HG03103 (cell line): ENCODE measurements at regions not wholly inside any gene's neighbourhood (a gene's known extent, or its start where the extent isn't known, plus 50 kb on each side); places are given as distances from the start of the nearest gene placed in this dataset.

Source experiments
- ATAC-seq: cut with Tn5 transposase; IDR thresholded peaks from one replicate; pipeline ENCODE4 v1.9.1; 2021; ENCODE audit warnings: low read depth; ENCODE audit not compliant: unreplicated experiment

DNA sequence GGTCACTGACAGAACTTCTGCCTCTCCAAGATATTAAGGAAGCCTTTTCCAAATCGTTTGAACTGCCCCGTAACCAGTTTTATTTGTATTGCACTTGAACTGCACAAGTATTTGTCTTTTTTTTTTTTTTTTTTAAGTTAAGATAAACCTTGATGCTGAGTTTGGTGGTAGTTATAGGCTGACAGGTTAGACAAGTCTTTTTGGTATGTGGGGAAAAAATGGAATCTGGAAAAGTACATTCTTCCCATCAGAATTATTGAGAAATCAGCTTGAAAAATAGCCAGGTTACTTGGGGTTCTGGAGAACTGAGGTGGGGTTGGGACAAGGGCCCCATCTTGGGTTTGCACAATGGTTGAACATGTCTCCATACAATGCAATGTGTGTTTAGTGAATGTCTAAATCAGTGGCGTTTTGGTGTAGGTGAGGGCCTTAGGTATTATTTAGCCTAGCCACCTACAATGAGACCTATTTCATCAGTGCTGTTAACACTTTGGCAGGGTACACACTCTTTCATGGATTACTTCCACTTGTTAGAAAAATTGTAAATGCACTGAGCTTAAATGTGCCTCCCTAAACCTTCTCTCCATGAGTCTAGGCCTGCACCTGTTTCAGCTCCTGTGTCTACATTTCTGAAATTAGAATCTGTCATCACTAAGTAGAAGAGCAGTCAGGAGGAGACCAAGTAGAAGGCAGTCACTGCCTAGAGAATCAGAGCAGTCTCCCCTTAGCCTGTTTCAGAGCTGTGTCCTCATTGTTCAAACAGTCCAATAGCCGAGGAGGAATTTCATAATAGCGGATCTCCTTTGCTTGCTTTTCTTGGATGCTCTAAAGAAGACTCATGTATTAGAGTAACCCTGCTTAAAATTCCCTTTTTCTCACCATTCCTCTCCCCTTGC lies 140.0 kb upstream of the HMHB1 start:
- ATAC-seq, result no peak

DNA sequence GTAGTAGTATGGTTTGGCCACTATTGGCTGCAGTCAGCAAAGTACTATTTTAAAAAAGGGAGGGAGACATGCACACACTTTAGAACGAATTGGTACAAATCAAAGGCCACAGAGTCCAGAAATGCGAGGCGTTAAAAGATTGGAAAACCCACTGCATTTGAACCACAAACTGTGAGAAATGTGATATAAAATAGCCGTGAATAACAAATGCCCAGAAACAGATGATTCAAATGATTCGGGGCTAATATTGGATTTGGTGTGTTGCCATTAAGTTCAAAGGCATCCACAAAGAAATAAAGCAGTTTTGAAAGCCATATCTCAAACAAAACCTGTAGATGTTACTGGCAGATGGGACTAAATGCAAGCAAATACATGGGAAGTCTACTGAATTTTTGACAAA lies 140.9 kb upstream of the HMHB1 start:
- no peak for ATAC-seq

DNA sequence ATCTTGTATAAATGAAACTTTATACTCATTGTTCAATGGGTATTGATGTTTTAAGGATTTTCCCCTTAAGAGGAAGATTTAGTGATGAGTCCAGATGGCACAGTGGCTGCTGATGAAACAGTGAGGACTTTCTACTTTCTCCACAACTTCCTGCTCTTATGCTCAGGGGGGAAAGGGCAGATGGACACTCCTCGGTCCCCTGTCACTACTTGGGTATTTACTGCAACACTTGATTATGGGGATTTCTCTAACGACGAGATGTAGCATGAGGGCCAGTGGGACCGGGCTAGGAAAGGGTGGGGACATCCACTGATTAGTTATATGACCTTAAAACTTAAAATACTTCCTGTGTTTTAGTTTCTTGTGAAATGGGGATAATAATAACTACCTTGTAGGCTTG lies 146.1 kb upstream of the HMHB1 start:
- no peak for ATAC-seq

DNA sequence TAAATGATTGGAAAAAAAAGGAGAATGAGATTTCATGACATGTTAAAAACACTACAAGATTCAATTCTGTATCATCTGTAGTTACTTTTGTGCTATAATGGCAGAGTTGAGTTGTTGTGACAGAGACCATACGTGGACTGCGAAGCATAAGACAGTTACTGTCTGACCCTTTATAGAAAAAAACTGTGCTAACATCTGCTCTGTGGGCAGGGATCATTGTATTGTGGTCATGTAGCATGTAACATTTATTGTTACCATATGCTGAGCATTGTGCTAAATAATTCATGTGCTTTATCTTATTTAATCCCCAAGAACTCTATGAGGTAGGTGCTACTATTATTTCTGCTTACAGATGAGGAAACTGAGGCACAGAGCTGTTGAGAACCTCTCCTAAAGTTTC lies 147.3 kb upstream of the HMHB1 start:
- no peak for ATAC-seq

DNA sequence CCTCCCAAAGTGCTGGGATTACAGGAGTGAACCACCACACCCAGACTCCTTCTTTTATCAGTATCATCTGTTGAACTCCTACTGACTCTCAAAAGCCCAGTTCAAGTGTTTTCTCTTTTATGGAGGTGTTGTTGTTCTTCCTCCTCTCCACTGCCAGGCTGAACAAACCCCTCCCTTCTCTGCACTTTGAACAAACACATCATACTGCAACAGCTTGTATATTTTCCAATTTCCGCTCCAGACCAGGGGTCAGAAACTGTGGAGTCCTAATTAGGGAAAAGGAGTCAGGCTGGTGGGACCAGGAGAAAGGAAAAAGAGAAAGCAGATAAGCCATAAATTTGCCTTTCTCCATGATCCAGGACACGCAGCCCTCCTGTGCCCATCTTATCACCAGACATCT lies 148.1 kb upstream of the HMHB1 start:
- no peak for ATAC-seq

DNA sequence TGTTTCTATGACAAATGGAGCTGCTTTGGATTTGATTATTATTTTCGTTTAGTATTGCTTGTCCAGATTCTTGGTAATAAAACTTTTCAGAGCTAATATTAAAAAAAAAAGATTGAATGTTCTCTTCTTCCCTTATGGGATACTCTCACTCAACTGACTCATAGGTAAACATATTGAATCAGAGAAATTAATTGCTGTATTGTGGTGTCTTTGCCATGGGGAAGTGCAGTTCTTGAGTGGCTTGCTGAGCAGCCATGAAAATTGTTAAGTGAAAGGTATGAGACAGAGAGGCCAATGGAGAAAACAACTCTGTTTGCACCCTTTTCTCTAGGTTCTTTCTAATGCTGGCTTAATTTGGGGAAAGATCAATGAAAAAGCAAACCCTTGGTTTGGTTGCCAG lies 149.9 kb upstream of the HMHB1 start:
- no peak for ATAC-seq

DNA sequence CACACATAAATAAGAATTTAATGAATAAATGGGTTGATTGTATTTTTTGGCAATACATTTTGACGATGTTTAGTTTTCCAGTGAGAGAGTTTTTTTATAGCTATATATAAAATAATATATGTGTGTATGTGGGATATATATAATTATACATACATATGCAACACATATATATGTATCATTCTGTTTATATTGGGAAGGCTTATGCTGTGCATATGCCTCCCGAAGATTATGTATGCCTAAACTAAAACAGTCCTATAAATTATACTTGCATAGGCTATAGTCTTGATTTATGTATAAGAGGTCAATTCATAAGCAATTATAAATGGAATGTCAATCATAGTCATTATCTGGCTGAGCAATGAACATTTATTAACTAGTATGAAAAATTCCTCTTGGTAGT lies 151.3 kb upstream of the HMHB1 start:
- no peak for ATAC-seq

DNA sequence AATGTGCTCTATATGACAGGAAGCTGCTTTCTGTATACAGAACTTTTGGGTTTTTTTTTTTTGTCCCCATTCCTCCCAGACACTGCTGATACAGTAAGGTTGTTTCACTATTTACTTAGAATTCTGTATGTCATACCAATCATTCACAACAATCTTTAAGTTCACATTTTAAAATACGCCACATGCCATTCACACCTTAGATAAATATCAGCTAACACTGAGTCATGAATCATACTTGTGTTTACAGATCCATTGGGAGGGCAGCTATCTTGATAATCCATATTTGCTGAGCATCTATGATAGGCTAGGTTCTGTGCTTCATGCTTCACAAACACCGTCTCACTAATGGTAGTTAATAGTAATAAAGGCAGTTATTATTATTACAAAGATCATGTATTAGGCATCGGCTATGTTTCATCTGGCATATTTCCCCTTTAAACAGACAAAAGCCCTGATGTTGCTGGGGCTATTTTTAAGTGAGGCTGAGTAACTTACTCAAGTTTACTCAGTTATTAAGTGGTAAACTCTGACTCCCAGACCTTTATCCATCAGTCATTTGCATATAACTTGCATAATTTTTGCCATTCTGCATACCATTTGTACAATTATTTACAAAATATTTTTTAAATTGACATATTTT lies 152.2 kb upstream of the HMHB1 start:
- no peak for ATAC-seq

DNA sequence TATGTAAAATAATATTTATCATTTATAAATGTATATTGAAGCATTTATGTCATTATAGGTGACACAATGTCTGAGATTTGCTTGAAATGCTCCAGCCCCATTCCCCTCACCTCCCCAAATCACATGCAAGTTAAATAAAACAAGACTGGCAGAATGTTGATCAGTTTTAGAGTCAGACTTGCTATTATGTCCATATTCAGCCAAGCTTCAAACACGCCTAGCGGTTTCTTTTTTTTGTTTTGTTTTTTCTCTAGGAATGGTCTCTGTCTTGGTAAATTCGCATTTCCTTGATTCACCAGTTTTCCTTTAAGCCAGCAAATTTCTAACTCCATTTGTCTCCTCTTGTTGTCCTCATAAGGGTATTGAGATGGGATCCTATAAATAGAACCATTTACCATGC lies 153.0 kb upstream of the HMHB1 start:
- no peak for ATAC-seq

DNA sequence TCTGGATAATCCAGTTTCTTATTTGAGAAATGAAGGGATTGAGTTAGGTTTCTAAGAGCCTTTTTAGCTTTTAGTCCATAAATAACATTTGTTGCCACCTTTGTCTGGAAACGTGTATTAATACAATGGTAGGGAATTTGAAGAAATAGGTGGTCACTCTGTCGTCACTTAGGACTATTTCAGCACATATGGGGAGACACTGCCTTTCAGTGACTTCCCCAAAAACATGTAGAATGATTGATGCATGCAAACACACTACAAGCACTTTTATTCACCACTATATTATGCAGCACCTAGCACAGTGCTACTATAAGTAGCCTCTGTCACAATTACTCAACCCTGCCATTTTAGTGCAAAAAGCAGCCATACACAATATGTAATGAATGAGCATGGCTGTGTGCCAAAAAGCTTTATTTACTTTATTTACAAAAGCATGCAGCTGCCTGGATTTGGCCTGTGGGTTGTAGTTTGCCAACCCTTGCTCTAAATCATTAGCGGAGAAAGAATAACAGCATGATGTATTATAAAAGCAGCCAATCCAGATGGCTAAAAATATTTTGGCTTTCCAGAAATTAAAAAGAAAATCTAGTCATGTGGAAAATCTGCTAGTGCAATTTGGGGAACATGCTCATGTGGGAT lies 154.2 kb upstream of the HMHB1 start:
- no peak for ATAC-seq

DNA sequence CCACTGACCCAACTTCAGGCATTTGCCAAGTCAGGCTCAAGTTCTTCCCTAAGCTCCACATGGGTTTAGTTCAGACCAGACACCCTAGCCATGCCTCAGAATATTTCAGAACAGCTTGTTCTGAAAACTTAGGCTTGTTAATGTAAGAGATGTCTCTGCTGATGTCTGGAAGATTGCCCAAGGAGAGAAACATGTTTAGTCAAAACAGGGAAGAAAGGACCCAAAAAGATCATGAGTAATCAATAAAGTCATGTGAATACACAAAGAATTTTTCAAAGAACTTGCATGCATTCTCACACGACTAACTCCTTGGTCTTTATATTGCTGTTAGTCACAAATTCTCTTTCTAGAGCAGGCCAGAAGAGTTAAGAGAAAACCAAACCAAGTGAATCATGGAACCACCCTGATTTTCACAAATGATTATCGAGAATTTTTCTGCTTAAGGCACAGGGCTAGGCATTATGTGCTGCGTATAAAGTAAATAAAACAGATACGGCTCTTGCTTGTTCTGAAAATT lies 158.1 kb upstream of the HMHB1 start:
- ATAC-seq, result no peak

DNA sequence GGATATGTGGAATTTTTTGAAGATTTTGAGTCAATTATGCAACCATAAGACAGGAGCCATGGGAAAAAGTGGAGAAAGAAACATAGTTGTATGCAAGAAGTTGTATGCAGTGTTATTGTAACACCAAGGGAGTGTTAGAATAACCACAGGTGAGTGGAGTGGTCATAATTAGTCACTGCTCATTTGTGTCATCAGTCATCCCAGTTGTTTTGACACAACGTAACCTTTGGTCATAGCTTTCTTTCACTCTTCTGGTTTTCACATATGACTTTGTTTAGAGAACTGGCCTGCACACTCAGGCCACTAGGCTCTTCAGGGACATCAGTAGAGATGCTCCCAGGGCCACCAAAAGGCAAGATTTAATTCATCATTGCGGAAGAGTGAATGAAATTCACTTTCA lies 158.7 kb upstream of the HMHB1 start:
- ATAC-seq, result no peak

DNA sequence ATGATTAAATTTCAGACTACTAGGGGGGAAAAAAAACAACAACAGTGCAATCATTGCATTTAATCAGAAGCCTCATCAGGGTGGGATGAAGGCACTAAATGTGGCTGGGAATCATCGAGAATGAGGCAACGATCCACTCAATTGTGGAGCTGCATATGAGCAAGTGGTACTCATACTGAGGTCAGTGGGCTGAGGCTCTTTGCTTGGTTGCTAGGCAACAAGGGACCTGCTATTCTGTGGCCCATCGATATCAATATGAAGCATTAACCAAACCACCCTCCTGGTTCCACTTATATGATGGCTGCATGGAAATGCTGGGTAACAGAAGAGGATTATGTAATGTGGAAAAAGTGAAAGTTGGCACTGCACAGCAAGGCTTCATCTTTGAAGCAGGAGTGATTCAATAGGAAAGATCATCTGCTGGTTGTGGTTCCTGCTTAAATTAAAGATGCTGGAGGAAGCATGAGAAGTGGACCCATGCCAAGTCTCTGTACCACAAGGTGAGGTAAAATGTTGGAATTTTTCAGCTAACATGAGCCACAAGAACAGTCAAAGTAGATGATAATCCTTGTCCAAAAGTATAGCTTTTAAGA lies 159.8 kb upstream of the HMHB1 start:
- no peak for ATAC-seq

DNA sequence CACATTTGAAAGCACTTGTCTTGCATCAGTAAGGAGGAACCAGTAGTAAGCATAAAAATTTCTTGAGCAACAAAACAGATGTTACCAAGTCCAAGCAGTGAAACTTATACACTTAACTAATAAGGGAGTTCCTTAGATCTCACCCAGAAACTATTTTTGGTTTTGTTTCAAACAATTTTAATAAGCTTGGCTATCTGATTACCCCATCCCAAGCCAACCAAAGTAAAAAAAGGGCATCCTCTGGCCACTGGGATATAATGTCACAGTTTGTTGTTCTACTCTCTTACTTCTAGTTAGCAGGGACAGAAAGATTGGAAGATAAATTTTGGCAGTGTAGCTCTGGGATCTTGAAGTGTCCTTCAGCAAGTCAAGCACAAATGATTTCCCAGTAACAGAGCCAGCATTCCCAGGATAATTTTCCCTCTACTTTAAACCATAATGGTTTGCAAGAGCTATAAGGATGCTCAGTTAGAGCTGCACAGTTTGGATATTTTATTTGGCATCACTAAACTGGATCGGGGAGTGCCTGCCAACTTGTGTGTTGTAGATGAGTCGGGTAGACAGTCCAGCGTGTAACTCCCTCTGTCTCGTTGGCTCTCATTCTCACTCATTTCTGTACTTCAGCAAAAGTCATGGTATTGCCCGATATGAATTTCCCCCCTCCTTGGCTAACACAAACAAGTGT lies 161.9 kb upstream of the HMHB1 start:
- no peak for ATAC-seq

DNA sequence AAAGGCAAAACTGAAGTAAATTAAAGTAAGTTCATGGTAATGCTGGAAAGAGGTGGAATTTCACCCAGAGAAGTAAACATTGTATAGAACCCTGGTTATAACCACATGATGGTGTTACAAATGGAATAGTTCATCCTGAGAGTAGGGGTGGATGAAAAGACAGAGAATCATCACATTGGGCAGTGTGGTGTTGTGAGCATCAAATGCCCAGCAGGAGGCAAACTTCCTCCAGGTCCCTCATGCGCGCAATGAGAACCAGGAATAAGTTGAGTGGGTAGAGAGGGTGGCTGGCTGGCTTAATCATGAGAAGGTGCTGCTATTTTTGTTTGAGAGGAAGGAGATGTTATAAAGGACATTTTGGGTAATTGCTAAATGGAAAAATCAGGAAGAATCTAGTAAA lies 163.3 kb upstream of the HMHB1 start:
- no peak for ATAC-seq

DNA sequence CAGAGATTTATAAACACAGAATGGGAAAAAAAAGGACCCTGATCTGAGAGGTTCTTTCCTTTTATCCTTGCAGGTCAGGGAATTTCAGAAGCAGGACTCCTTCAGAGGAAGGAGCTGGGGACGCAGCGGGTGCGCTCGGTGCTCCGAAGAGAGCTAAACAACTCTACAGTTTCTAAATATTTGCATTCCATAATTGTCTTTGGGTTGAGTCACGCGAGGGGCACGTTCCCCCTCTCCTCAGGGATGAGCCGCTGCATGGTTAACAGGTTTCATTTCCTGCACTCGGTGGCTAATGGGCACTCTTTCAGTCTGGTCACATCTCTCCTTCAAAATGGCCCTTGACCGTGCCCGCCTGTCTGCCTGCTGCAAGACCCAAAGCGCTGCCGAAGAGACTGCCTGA lies 165.0 kb upstream of the HMHB1 start:
- ATAC-seq, result no peak

DNA sequence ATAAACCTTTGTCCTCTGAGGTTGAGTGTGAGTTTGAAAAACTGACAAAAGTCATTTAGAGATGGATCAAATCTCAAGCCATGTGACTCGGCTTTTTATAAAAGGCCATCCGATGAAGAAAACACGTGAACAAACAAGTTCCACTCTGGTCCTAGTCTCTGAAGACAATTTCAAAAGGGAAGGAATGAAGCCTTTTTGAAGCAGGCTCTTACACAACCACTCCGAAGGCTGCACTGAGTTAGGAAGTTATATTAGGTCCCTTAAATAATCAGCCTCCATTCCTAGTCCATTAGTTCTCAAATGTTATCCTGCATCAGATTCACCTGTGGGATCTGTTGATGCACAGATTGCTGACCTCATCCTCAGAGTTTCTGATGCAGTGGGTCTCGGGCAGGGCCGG lies 166.6 kb upstream of the HMHB1 start:
- no peak for ATAC-seq

DNA sequence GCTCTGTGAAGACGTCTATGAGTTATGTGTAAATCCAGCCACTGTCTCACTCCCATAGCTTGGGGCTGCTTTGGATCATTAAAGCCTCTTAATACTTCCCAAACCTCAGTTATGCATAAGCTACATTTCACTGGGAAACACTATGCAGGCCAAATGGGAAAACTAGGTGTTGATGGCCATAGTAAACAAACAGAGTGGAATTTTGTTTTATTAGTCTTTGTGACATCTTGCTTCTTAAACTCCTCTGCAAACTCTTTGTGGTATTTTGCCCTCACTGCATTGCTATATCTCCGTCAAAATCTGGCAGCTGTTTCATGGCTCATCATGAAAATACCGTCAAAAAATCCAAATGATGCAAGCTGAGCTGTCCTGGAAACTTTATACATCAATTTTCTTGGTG lies 167.2 kb upstream of the HMHB1 start:
- no peak for ATAC-seq

DNA sequence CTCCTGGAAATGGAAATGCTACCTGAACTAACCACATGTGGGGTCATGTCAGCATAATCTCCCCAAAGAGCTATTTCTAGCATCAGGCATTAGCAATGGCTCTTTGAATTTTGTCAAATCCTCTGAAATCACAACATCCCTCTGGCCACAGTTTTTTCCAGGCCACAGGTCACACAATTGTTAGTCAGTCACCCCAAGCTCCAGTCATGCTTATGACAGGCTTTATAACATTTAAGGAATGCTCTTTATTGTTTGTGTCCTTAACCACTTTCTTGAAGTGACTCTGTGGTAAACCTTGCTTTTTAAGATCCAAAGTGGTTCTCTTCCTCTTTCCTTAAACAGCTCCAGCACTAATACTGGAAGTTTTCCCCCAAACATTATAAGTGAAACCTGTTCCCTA lies 169.2 kb upstream of the HMHB1 start:
- ATAC-seq, result no peak

DNA sequence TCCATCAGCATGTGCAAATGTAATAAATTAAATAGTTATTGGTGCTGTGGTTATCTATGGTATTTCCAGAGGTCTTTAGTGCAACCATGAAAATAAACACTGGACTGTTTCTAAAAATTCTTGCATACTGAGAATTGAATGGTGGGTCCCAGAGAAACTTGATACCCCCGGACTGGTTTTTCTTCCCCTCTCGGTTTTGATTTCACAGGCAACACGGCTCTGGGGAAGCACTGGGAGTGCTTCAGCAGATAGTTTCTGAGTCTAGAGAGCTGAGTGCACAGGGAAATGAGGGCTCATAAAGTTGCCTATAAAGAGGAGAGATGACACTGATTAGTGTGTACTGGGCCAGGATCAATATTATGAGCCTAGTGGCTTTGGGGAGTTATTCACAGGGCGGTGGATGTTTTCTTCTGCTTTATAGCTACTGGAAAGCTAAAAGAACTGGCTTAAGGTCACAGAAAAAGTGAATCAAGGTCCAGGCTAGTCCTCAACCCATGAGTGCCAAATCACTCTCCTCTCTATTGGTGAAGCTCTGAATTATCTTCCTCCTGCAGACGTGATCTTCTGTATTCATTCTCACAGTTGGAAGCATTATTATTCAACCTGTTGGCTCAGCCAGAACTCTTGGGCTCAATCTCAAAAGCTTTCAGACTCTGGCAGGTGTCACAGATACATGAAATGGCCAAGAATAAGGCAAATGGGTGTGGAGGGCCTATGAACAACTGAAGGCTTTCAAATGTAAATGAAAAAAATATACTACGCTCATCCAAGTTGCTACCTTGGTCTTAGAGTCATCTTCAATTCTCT lies 170.2 kb upstream of the HMHB1 start:
- peak; percentile 77 for ATAC-seq
